Stimulated activated CD4-positive, alpha-beta T cell treated with anti-CD3 and anti-CD28 coated beads, Interleukin-4, amount 100 ng/mL, for 1 hour (primary cell): ENCODE measurements at regions not wholly inside any gene's neighbourhood (a gene's known extent, or its start where the extent isn't known, plus 50 kb on each side); places are given as distances from the start of the nearest gene placed in this dataset.
"Not testable (repeated sequence)": the region's sequence is repeated elsewhere in the genome, so short reads cannot be mapped to it uniquely, and the experiment has no call there.

ENCODE experiments used
- DNase-seq: peaks from one replicate; pipeline ENCODE4 v3.0.0-alpha.2; 2020

DNA sequence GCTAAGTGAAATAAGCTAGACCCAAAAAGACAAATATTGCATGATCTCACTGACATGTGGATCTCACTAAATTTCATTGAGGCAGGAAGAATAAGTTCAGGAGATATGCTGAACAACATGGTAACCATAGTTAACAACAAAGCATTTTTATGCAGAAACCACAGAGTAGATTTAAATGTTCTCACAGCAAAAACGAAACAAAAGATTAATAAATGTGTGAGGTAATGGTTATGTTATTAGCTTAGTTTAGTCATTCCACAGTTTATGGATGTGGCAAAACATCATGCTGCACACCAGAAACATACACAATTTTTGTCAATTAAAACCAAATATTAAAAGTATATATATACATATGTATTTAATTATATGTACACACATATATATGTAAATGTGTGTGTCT is 765.8 kb downstream of the SLITRK5 start:
- DNase-seq, result no peak

DNA sequence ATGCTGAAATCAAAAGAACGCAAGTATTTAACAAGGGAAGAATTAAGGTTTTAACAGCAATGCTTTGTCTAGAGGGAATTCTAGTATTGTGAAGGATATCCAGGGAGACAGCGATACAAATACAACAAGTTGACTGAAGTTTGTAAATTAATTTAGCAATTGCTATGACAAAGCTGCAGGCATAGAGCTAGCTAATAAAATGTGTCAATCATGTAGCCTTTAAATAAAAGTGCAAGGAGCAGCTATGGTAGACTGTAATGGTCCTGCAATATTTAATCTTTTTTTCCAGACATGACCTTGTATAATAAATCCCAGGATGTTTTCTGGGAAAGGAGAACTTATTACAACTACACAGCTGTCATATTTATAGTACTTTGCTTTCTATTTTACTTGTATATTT is 779.3 kb downstream of the SLITRK5 start:
- DNase-seq, result no peak

DNA sequence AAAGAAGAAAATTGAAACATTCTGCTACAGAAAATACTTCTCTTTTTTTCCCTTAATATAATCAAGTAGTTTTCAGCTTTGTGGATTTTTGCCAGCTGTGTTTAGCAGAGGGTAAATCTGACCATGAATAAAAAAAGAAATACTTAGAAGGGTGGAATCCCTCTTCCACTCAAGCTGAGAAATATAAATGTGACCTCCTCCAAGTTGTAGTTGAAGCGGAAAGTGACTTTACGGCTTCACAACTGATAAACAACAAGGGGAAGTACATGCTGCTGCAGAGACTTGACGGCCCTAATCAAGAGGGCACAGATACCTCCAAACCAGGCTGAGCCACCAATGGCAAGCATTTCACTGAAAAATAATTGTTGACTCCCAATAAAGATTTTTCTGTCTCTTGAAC is 785.0 kb downstream of the SLITRK5 start:
- DNase-seq, result no peak

DNA sequence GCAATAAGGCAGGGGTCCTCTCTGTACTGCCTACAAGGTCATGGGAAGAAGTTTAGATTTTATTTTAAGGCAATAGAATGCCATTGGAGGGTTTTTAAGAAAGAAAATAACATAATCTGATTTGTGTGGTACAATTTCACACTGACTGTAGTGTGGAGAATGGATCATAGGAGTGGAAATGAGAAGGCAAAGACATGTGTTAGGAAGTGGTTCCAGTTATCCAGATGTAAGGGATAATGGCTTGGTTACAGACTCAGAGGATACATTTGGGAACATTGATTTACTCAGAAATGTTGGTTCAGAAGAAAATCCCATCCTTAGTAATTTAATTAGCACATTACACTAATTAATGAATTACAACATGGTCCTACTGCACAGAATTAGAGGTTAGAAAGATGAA is 788.2 kb downstream of the SLITRK5 start:
- no peak for DNase-seq

DNA sequence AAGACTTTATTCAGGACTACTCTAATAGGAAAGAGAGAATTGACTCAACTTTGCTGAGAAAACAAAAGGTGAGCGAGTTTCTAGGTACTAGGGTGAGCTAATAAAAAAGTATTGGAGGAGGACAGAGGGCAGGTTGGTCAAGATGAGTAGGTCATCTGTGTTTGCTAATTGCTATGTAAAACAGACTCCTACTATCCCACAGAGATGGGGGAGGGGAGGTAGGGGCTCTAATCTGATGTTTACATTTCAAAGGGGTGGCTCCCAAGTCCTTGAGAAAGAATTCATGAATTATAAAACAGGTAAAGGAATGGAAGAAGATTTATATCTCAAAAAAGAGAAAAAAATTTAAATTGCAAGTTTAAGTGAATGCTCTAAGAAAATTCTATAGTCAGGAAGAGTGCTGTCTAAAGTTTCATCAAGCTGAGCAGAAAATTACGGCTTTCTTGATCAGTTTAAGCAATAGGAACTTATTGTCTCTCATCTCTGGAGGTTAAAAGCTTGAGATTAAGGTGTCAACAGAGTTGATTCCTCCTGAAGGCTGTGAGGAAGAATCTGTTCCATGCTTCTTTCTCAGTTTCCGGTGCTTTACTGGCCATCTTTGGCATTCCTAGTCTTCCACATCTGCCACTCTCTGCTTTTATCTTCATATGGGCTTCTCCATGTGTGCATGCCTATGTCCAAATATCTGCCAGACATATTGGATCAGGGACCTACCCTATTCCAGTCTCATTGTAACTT is 790.3 kb downstream of the SLITRK5 start:
- DNase-seq, result no peak

DNA sequence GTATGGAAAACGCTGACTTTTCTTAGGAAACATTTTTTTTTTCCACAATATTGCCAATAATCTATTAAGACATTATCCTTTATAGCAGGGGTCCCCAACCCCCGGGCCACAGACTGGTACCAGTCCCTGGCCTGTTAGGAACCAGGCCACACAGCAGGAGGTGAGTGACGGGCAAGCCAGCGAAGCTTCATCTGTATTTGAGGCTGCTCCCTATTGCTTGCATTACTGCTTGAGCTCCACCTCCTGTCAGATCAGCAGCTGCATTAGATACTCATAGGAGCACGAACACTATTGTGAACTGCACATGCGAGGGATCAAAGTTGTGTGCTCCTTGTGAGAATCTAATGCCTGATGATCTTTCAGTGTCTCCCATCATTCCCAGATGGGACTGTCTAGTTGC is 793.7 kb downstream of the SLITRK5 start:
- DNase-seq, result no peak

DNA sequence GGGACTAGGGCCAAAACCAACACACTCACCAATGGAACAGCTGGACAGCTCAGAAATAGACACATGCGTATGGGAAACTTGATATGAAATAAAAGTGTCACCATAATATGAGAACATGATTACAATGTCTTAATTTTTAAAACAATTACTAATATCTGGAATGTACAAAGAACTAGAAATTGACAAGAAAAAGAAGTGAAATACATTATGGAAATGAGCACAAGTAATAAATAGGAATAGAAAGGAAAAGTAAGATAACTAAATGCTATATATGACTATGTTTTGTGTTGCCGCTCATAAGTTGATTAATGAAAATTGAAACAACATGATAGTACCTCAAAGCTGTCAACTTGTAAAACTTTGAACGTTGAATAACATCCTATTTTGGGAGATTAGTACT is 801.1 kb downstream of the SLITRK5 start:
- DNase-seq, result no peak

DNA sequence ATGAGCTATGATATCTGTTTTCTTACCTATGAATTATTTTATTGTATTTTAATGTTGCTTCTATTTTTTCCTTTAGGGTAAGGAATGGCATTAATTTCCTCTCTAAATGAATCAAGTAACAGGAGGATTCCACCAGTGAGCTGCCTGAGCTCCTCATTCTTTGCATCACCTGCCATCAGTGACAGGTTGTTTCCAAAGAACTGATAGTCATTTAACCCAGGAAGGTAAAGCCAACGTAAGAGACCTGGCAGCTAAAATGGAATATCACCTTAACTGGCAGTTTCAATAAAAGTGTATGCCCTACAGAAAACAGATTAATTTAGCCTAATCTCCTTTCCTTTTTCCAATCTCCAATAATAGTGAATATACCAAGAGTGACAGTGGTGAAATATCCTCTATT is 812.0 kb downstream of the SLITRK5 start:
- no peak for DNase-seq

DNA sequence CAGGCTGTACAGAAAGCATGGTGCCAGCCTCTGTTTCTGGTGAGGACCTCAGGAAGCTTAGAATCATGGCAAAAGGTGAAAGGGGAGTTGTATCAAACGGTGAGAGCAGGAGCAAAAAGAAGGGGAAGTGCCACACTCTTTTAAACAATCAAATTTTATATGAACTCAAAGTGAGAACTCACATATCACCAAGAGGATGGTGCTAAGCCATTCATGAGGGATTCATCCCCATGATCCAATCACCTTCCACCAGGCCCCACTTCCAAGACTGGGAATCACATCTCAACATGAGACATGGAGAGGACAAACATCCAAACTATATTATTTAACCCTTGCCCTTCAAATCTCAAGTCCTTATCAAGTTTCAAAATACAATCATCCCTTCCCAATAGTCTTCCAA is 836.7 kb downstream of the SLITRK5 start:
- no peak for DNase-seq

DNA sequence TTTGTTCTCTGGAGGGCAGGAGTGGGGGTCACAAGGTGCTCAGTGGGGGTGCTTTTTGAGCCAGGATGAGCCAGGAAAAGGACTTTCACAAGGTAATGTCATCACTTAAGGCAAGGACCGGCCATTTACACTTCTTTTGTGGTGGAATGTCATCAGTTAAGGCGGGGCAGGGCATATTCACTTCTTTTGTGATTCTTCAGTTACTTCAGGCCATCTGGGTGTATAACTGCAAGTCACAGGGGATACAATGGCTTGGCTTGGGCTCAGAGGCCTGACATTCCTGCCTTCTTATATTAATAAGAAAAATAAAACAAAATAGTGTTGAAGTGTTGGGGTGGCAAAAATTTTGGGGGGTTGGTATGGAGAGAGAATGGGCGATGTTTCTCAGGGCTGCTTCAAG is 841.8 kb downstream of the SLITRK5 start:
- not testable (repeated sequence) for DNase-seq

DNA sequence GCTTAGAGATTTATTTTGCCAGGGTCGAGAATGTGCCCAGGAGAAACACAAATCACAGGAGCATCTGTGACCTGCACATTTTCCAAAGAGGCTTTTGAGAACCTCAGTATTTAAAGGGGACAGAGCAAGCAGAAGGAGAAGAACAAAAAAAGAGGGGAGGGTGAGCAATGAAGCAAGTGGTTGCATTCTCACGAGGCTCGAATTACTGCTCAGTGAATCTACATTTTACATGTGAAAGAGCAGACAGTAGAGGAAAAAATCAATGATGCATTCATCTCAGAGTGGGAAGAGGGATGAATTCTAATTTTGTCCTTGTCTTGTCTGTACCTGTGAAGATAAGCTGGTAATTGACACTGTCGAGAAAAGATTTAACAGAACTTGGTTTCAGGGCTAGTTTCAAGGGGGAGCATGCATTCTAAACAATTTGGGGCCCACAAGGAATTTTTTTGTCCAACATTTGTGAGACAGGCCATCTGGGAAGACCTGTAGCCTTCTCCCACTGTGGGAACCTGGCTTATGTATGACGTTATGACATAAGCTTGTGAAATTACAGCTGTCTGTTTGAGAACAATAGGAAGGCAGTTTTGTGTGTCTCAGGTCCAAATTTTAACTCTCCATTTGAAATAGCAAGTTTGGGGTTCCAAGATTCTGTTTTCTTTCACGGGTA is 855.1 kb downstream of the SLITRK5 start:
- no peak for DNase-seq

DNA sequence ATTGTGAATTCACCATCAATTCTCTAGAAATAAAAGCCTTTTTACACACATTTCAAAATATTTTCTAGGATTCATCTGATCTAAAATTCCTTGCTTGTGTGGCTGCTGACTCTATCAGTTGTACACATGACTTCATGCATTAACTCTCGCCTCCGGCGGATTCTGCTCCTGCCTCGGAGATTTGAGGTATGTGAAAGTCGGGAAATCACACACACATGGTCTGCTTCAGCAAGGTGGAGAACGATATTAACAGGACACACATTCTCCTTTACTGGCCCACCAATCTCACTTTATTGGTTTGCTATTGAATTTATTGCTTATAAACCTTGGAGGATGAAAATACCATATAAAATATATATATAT is 855.7 kb downstream of the SLITRK5 start:
- DNase-seq, result no peak

DNA sequence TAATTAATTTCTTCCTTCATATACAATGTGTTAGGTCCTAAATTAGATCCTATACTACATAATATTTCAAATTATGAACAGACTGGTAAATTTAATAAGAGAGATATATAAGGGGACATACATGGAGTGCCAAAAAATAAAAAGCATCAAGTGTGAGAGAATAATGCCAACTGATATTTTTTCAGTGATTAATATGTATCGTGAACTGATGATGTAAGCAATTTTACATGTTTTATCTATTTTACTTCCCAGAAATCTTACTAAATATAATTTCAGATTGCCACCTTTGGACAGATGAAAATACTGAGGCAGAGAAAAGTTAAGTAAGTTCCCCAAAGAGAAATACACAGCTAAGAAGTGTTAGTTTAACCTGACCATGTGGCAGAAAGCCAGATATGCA is 870.8 kb downstream of the SLITRK5 start:
- no peak for DNase-seq

DNA sequence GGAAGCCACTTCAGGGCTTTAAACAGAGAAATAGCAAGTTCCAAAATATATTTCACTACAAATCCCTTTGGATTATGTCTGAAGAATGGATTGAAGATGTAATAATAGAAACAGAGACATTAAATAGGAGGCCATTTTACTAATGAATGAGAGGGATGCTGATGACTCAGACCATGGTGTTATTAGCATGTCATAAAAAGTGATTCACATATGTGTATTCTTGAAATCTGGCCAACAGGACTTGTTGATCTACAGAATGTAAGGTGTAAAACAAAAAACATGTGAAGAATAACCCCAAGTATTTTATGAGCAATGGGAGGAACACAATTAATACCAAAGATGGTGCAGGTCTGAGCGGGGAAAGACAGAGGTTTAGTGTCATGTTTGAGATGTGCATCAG is 873.7 kb downstream of the SLITRK5 start:
- no peak for DNase-seq

DNA sequence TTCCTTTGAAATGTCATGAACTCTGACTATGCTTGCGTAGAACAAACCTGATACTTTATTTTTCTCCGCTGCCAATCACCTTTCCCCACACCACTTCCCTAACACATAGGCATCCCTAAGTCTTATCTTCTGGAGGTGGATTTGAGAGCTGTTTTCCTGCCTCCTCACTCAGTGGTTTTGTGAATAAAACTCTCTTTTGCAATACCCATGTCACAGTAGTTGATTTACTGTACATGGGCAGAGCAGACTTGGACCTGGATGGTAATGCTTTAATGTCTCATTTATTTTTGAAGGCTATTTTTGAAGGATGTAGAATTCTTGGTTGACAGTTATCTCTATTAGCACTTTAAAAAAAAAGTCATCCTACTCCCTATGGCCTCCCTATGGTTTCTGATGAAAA is 881.8 kb downstream of the SLITRK5 start:
- no peak for DNase-seq

DNA sequence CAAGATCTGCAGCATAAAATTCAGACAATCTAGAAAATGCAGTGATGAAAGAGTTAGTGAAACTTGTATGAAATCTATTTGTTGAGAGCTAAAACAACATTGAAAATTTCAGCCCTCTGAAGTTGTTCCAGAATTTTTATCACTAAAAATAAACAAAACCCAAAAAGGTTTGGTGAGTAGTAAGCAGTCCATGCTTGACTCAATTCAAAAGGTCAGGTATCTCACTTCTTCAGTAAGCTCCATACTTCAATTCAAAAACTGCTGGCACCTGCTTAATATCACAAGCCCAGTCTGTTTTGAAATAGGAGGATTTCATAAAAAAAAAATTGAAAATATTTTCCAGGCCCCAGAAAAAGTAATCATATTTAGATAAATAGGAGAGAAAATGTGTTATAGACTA is 894.4 kb downstream of the SLITRK5 start:
- no peak for DNase-seq

DNA sequence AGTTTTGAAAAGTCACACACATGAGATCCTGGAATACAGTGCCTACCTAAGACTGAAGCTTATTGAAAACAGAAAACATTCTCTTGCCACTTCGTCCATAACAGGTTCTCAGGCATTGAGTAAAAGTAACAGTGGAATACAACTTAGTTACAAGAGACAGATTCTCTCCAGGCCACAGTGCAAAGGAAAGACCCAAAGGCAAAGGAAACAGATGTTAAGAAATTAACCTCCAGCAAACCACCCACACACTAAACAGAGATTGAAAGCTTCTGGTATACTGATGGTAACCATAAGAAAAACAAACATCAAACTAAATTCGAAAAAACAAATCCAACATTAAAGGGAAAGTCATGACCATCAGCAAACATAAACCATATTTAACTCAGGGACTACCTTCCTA is 914.7 kb downstream of the SLITRK5 start:
- no peak for DNase-seq

DNA sequence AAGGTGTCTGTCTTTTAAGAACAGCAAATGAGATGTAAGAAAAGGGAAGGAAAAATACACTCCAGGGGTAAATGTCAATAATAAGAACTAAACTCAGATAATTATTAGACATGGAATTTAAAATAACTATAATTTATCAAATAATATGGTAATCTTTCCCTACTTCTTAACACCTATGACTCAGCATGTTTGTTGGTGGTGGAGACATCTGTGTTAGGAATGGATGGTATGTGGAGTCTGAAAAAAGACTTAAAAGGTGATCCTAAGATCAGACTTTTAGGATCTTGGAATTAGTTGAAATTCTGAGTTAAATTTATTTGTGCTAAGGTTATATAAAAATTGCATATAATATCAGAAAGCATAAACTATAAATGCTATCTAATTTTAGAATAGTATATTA is 915.1 kb downstream of the SLITRK5 start:
- no peak for DNase-seq

DNA sequence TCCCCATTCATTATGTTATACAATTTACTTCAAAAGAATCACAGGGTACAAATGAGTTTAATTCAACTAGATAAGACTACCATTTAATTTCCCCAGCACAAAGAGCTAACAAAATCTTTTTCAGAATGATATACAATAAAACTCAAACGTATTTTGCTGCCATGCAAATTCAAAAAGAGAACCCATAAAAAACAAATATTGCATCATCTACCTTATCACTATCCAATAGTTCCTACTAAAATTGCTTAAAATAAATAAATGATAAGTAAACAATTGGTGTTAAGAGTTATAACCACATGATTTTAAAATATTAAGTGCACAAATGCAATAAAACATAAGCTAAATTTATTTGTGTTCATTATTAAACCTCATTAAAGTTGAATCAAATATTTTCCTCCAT is 919.4 kb downstream of the SLITRK5 start:
- no peak for DNase-seq

DNA sequence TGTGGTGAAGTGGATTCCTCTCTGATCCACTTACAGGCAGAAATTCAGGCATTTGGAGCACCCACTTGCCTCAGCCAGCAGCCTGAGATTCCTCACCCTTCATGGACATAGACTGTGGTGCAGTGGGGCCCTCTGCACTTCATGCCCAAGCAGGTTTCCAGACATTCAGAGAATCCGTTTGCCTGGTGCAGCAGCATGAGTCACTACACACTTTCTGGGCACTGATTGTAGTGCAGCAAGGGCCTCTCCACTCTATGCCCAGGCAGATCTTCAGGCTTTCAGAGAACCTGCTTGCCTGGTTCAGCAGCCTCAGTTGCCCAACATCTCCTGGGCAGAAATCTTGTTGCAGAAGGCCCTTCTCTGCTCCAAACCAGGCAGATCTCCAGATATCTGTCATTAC is 920.9 kb downstream of the SLITRK5 start:
- no peak for DNase-seq

DNA sequence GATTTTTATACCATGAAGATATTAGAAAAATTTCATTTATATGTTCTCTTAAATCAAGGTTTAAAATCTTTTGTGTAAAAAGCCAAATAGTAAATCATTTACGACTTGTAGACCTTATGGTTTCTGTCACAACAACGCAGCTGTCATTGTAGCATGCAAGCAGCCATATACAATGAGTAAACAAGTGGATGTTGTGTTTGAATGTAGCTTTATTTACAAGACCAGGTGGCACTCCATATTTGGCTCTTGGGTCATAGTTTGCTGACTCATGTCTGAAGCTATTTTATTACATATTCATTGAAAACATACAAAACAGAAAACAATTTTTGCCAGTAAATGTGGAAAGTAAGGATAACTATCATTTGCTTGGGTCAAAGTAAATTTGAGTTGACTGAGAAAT is 930.8 kb downstream of the SLITRK5 start:
- no peak for DNase-seq

DNA sequence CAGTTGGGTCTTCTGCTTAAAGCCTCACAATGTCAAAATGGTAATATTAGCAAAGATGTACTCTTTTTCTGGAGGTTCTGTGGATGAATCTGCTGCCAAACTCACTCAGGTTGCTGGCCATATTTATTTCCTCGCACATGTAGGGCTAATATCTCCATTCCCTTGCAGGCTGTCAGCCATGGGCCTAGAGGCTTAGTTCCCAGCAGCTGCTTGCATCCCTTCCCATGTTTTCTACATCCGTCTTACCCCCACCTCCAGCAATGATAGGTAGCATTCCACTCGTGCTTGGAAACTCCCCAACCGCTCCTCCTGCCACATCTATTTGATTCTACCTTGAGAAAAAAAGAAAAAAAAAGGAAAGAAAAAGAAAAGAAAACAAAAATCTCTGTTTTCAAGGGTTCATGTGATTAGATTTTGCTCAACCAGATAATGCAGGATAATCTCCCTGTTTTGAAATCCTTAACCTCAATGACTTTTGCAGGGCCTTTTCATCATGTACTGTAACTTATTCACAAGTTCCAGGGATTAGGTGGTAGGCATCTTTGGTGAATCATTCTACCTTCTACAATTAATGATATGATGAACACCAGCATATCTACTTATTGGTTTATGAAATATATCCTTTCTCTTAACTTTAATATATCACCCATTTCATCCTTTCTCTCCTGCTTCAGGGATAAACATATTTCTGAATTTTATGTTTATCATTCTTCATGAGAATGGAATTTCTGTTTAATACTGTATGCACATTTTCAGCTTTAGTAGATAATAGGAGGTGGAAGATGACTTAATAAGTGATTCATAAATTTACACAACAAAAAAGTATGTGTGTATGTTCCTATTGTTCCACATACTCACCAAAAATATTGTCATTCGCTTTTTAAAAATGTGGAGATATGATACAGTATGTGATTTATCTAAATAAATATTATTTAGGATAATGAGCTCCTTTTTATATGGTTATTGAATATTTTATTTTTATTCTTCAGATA is 931.9 kb downstream of the SLITRK5 start:
- no peak for DNase-seq

DNA sequence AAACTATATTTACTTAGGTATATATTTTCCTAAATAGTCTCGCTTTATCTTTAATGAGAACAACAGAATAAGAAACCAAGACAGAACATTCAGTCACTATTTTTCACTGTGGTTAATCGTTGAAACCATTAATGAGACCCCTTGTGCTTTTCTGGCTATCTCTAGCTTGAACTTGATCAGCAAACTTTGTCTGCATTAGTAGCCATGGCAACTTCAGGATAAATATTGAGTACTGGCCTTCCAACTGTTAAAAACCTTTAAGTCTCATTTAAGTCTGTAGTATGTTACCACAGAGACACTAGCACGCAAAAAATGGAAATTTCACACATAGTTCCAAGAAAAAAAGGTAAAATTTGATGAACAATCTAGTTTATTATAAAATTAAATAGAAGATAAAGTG is 946.0 kb downstream of the SLITRK5 start:
- DNase-seq, result no peak
